KG1 (cell line): ENCODE measurements at regions not wholly inside any gene's neighbourhood (a gene's known extent, or its start where the extent isn't known, plus 50 kb on each side); places are given as distances from the start of the nearest gene placed in this dataset.
"Not testable (repeated sequence)": the region's sequence is repeated elsewhere in the genome, so short reads cannot be mapped to it uniquely, and the experiment has no call there.

Experiments
- DNase-seq: peaks from one replicate; lab custom pipeline; 2025; lab: John Stamatoyannopoulos, UW

DNA sequence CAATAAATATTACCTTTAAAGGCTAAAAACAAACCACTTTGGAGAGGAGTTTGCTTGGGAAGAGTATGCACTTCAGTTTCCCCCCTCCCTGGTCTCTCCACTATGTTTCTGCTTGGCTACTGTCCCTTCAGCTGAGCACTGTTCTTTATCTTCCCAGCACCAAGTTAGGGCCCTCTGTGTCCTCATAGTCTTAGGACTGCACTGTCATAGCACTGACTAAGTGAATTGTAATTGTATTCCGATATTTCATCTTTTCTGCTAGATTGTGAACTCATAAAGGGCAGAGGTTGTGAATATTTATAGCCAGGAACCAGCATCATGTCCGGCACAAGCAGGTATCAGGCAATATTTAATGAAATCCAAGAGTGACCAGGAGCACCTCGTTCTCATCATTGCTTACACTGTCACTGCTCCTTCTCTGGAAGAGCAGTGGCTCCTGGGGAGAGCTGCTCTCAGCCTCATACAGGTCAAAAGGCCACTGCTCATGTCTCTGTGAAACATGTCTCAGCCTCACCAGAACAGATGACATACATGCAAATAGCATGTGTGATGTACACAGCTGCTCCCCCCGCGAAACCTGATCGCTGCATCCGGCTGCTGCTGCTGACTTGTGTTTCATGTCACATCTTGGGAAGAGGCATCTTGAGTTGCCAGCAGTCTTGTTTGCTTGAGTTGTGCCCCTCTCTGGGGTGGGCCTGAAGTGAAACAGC lies 279.7 kb upstream of the MSX2 start:
- no peak for DNase-seq

DNA sequence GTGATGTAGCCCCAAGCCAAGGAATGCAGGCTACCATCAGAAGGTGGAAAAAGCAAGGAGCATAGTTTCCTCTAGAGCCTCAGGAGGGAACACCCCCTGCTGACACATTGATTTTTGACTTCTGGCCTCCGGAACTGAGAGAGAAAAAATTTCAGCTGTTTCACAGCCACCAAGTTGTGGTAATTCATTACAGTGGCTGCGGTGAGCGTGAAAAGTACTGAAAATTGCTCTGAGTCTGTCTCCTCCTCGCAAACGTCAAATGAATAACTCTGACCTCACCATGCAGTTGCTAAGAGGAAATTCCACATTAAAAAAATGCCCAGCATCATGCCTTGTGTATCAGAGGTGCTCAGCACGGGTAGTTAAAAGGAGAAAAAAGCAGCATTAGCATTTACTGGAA lies 277.9 kb upstream of the MSX2 start:
- no peak for DNase-seq

DNA sequence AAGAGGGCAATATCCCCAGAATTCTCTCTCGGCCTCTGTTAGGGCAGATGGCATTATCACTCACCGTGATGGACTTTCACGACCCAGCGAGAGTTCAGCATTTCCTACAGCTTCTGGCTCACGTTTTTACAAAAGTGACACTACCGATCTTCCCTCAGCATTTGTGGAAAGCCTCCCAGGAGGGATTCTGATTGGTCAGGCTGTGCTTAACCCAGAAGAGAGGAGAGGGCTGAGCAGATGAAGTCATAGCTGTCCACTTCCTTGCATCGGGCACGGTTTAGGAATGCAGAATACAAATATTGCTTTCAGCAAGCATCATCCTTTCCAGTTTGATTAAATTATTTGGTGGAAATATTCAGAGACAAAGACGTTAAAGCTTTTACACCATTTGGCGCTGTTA lies 277.4 kb upstream of the MSX2 start:
- no peak for DNase-seq

DNA sequence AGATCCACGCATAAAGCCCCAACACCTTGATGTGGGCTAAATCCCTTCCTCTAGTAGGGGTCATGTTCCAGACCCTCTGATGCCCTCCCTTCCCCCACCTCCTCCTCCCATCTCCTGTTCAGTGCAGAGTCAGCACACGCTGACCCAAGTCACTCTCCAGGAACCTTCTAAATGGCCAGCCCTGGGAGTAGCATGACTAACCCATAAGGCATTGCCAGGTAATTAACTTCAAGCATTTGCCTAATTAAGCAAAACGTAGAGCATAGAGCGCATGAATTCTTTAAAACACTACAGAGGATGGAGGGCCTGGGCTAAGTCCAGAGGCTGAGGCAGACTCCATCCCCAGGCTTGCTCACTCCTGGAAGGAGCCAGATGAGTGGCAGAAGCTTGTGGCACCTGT lies 276.3 kb upstream of the MSX2 start:
- no peak for DNase-seq

DNA sequence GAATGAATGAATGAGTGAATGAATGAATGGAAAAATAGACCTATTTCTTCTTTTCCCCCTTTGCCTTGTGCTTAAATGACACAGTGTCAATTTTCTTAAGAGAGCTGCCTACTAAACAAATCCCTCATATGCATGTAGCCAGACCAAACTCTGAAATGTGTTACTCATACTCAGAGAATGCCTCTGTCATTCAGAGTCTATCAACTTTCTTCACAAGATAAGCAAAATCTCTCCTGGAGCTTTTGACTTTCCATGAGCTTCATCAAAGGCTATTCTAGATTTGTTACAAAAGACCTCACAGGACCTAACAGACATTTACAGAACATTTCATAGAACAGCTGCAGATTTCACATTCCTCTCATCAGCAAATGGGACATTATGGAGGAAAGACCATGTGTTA lies 275.7 kb upstream of the MSX2 start:
- no peak for DNase-seq

DNA sequence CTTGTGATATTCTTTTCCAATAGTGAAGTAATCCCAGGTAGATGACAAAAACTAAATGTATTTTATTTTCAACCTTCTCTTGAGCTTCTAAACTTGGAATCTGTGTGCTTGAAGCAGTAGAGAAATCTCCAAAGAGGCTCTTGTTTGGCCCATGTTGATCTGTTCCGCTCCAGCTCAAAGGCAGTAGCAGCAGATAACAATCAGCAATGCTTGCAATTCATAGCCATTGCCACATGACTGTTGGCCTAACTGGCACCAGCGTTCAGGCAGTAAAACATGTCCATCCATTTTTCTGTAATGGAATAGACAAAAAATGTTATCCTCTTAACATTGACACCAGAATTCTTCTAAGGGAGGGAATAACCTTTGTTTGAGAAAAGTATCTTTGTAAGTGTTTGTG lies 270.7 kb upstream of the MSX2 start:
- DNase-seq = no peak

DNA sequence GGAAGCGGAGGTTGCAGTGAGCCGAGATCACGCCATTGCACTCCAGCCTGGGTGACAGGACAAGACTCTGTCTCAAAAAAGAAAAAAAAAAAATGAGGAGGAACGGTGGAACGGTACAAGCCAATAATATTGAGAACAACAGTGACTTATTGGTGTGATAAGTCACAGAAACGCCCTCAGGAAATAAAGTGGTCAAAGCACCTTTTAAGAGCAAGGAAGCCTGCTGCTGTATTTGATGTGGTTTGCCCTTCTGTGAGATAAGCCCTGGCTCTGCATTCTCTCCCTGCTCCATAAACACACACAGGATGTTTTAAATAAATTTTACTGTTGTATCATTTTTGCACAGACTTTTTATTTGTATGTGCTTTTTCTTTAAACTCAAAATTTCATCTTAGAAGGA lies 269.9 kb upstream of the MSX2 start:
- DNase-seq = no peak

DNA sequence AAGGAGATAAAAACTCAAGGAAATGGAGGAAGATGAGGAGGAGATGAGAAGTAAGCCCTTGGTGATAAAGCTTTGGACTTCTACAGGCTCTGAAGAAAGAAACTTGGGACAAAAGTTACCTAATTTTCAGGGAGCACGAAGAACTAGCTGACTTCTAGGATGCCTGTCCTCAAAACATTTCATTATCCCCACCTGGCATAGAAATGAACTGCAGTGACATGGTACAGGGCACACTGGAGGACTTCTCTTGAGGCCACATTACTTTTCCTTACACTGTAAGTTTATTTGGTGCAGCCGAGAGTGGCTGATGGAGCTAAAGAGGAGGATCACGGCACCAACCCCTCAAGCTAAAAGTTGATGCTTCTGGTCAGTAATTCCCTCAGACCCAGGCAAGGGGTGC lies 269.5 kb upstream of the MSX2 start:
- DNase-seq = no peak

DNA sequence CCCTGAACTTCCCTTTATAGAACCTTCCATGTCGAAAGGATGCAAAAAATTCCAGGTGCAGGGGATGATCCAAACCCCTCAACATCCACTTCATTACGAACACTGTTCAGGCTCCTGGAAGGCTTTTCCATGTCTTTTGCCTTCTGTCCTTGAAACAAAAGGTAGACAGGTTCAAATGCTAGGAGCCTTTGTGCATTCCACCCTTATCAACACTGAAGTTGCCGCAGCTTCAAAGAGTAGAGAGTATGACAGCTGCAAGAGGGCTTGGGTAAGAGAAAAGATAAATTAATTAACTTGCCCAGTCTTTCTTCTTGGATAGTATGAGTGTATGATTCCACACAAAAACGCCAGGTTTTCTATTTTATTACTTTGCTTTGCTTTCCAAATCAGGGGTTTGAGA lies 269.1 kb upstream of the MSX2 start:
- no peak for DNase-seq

DNA sequence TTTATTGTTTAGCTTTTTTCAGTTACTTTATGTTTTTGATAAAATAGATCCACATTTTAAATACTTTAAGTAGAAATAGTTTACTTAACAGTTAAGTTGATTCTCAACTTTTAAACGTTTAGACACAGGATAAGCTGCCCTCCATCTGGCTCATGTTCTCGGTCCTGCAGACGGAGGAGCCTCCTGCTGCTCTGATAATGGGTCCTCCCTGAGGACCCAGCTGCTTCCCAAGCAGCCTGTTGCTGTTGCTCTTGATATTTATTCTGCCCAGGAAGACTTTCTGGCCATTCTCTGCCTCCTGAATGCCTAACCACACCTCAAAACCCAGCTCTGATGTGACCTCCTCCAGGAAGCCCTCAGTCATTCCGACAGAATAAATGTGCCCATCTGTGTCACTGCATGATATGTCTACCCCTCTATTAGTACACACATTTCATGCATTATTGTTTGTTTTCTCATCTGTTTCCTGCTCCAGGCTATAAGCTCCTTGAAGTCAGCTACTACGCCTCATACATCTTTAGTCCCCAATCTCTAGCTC lies 267.2 kb upstream of the MSX2 start:
- DNase-seq = no peak

DNA sequence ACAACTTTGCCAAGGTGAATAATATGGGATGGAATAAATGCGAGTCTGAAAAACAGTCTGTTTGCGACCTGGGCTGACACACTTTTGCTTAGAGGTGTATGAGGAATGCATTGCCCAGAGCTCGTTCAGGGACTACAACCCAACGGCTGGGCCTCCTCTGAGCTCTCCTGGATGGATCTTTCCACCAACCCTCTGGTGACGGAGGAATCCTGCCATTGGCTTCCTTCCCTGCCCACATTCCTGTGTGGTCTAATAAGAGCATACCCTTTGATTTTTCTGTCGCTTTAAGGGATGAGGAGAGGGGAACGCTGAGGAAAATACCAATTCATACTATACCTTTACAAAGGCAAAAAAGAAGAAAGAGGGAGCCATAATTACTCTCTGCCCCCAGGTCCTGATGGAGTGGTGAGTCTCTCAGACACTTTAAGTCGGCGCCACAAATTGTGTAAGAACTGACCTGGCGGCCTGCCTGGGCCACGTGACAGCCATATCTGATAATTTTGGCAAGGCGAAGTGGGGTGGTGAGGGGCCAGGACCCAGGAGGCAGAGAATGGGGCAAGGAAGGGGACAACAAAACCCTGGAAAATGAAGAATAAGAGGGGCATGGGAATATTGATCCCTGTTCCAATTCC lies 265.2 kb upstream of the MSX2 start:
- no peak for DNase-seq

DNA sequence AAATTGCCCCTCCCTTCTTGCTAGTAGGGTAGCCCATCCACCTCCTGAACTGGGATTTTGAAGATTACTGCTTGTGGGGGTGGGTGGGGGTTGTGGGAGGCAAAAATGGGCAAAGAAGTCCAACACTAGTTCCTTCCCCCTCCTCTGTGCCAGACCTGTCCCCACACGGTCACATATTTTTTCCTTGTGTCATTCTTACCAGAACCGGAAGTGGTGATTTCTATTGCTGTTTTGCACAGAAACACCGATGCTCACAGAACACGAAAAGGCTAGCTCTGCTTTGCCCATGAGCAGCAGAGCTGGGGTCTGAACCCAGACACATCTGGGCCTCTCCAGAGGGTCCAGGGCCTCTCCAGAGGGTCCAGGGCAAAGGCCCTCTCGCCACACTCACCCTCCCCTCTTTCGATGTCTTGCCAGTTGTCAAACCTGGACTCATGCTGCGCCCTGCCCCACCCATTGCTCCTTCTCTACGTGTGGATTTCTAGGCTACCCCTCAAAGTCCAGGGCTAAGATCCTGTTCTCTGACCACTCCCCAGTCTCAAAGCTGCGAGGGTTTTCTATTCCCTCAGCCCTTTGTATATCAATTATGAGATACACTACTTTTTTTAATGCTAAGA lies 264.4 kb upstream of the MSX2 start:
- no peak for DNase-seq

DNA sequence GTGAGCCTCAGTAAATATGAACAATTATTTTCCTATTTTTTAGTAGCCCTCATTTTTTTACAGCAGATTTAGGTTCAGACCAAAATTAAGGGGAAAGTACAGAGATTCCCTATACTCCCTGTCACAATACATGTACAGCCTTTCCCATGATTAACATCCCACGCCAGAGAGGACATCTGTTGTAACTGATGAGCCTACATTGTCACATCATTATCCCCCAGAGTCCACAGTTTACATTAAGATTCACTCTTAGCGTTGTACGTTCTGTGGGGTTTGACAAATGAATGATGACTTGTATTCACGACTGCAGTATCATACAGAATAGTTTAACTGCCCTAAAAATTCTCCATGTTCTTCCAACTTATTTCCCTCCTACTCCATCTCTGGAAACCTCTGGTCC lies 262.3 kb upstream of the MSX2 start:
- no peak for DNase-seq

DNA sequence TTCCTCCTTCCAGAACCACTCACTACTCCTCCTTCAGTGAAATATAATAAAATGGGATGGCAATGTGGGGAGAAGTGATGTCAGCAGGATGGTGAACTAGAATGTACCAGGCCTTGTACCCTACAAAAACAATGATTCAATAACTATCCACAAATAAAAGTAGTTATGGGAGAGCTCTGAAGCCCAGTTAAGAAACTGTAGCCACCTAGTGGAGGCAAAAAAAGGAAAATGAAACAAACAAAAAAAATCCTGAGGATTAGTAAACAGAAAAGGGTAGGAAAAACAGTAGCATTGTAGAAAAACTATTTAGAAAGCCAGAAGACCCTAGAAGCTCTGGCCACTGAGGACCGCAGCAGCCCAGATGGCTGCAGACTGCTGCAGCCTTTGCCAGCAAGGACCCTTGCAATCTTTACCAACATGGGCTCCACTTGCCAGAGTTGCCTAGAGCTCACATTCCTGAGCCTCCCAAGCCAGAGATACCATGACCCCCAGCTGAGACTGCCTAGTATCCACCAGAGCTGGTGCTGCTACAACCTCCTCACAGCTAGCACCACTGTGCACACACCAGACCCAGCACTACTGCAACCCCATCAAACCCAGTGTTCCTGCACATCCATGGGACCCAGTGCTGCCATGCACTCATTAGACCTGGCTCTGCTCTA lies 259.7 kb upstream of the MSX2 start:
- no peak for DNase-seq

DNA sequence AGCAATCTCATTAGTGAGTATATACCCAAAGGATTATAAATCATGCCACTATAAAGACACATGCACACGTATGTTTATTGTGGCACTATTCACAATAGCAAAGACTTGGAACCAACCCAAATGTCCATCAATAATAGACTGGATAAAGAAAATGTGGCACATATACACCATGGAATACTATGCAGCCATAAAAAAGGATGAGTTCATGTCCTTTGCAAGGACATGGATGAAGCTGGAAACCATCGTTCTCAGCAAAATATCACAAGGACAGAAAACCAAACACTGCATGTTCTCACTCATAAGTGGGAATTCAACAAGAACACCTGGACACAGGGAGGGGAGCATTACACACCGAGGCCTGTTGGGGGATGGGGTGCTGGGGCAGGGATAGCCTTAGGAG lies 252.9 kb upstream of the MSX2 start:
- DNase-seq = not testable (repeated sequence)

DNA sequence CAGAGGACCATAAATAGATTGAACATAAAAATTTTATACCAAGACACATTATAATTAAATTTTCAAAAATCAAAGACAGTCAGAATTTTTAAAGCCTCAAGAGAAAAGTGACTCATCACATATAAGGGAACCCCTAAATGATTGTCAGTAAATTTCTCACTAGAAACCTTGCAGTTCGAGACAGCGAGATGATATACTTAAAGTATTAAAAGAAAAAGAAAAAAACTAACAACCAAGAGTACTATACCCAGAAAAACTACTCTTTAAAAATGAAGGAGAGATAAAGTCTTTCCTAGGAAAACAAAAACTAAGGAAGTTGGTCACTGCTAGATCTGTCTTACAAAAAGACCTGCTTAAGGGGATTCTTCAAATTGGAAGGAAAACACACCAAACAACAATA lies 251.4 kb upstream of the MSX2 start:
- DNase-seq = no peak

DNA sequence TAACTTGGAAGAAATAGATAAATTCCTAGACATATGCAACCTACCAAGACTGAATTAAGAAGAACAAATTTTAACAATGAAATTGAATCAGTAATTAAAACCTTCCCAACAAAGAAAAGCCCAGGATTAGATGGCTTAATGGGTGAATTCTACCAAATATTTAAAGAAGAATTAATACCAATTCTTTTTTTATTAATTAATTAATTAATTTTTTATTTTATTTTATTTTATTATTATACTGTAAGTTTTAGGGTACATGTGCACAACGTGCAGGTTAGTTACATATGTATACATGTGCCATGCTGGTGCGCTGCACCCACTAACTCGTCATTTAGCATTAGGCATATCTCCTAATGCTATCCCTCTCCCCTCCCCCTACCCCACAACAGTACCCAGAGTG lies 248.4 kb upstream of the MSX2 start:
- not testable (repeated sequence) for DNase-seq

DNA sequence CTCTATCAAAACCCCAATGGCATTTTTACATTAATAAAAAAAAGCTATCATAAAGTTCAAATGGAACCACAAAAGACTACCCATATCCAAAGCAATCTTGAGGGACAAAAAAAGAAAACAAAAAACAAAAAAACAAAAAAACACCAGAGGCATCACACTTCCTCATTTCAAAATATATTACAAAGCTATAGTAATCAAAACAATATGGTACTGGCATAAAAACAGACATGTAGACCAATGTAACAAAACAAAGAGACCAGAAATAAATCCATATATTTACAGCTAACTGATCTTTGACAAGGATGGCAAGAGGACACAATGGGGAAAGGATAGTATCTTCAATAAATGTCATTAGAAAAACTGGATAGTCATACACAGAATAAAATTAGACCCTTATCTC lies 245.1 kb upstream of the MSX2 start:
- DNase-seq = no peak

DNA sequence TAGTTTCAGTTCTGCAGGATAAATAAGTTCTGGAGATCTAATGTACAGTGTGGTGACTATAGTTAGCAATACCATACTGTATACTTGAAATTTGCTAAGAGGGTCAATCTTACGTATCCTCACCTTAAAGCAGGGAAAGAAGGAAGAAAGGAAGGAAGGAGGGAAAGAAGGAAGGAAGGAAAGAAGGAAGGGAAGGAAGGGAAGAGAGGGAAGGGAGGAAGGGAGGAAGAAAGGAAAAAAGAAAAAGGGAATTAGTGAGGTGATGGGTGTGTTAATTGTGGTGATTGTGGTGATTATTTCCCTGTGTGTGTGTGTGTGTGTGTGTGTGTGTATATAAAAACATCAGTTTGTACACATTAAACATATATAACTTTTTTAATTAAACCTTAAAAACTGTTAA lies 242.6 kb upstream of the MSX2 start:
- DNase-seq = no peak

DNA sequence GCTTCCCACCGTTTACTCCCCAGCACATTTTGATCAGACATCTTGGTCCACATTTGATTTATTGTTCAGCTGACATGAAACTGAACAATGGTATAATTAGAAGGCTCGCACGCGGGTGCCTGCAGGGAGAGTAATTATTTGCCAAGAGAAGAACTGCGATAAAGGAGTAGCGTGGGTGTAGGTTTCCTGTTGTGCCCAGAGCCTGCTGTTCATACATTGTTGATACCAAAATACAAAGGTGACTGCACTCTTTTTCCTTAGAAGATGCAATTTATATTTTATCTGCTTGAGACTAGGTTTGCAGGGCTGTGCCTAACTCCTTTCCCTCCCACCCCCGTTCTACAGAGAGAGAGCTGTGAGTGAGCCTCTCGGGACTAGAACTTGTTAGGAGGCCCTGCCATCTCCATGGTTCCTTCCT lies 241.8 kb upstream of the MSX2 start:
- DNase-seq = no peak

DNA sequence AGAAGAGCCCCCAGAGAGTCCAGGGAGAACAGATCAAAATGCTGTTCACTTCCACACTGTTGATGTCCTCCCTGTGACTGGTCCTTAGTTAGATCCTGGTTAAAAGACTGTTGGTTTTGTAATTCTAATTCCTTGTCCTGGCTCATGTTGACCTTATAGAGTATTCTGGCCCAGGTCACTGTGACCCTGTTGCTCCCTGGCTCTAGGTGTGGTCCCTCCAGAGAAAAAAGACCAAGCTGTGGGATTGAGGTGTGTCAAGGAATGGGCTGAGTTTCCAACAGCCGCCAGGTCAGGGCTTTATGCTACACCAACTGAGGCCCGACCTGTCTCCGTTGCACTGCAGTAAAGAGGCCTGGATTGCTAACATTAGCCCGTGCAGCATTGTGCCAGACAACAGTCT lies 241.0 kb upstream of the MSX2 start:
- no peak for DNase-seq

DNA sequence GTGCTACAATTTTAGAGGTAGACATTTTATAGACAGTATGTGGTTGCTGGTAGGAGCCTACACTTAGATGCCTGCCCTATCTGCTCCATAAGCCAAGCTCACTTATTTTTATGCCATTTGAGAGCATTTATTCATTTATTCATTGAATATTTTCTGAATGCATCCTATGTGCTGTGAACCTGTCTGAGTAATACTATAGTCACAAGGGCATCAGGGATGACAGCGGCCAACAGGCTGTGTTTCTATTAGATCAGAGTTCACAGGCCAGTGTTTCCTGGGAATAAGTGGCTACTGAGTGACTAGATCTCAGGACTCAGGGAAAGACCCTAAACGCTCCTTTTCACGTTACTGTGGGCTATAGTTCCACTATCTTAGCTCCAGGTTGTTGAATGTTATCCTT lies 235.2 kb upstream of the MSX2 start:
- no peak for DNase-seq
